GM19328 (cell line): ENCODE measurements at regions not wholly inside any gene's neighbourhood (a gene's known extent, or its start where the extent isn't known, plus 50 kb on each side); places are given as distances from the start of the nearest gene placed in this dataset.
A peak's percentile ranks its signal among the peaks of the same experiment; 100 is the strongest.
"Not testable (repeated sequence)": the region's sequence is repeated elsewhere in the genome, so short reads cannot be mapped to it uniquely, and the experiment has no call there.

Experiments
- ATAC-seq: cut with Tn5 transposase; IDR thresholded peaks from one replicate; pipeline ENCODE4 v1.9.1; 2021; ENCODE audit warnings: mild to moderate bottlenecking, moderate library complexity; ENCODE audit not compliant: unreplicated experiment

DNA sequence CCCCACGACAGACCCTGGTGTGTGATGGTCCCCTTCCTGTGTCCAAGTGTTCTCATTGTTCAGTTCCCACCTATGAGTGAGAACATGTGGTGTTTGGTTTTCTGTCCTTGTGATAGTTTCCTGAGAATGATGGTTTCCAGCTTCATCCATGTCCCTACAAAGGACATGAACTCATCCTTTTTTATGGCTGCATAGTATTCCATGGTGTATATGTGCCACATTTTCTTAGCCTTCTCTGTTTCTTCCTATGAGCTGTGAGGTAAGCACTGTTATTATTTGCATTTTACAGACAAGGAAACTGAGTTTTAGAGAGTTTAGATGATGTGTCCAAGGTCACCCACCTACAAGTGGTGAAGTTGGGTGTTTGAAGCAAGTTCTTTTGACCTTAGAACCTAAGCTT lies 51.1 kb upstream of the BNC1 start:
- ATAC-seq, result not testable (repeated sequence)

DNA sequence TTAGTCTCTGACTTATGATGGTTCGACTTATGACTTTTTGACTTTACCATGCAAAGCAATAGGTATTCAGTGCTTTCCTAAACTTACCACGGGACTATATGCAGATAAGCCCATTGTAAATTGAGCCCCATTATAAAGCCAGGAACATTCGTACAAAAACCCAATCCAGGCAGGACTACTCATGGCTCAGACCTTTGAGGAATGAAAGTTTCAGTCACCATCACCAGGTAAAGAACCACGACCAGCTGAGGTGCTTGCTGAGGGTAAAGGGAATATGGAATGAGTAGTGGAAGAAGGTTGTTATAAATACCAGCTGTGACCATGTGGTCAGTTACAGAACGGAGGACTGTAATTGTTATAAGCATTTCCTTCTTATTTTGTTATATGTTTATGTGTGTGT lies 54.9 kb upstream of the BNC1 start:
- ATAC-seq, result no peak

- no peak for ATAC-seq
Observed at GRCh38 chr15:83340087-83340486, 55.6 kb upstream of the BNC1 start.

- no peak for ATAC-seq
Observed at GRCh38 chr15:83346342-83346741, 61.9 kb upstream of the BNC1 start.

- no peak for ATAC-seq
Observed at GRCh38 chr15:83352119-83352518, 67.7 kb upstream of the BNC1 start.

DNA sequence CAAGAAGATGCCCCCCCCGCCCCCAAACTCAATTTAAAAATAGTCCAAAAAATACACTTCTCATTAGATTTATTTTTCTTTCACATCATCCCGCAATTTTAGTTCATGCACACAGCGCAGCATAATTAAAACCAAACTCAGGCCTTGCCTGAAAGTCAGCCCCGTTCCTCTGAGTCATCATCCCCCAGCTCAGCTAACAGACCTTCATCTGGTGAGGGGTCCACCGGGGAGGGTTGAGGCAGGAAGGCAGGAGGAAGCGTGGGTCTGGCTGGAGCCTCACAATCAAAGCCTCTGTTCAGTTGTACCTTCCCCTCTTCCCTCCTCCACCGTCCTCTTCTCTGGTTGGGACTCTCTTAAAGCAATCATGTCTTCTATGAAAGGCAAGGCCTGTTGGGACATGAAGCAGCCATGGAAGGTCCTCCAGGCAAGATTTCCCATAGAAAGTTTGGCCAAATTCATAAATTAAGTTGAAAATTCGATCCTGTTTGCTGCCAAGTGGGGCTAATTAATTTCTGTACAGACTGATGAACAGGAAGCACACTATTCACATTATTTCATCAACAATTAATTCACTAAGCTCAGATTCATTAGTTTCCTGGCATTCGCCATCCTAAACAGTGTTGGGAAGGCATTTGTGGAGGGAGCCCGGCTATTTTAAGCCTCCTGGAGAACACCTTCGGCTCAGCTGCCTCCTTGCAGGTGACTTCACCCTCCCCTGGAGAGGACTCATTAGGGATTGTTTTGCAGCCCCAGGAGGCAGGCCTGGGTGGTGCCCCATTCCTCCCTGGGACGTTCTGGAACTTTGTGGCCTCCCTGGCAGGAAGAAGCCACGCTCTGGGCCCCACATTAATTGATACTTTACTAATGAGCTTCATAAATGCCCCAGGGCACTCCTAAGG lies 72.3 kb upstream of the BNC1 start:
- ATAC-seq, result no peak

- ATAC-seq, result no peak
Observed at GRCh38 chr15:83358972-83359564, 74.6 kb upstream of the BNC1 start.

DNA sequence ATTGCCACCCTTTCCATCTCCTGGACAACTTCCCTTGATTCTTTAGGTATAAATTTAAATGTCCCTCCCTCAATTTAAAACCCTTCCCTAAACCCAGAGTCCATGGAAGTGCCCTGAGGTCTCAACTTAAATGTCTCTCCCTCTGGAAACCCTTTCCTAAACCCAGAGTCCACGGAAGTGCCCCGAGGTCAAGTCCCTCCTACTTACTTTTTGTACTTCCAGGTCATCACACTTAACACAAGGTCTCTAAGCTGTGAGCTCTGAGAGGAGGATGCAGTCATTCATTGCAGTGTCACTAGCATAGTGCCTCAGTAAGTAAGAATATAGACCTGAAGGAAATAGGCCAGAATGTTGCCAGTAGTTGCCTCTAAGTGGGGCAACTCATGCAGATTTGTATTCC lies 78.2 kb upstream of the BNC1 start:
- no peak for ATAC-seq

- ATAC-seq, result no peak
Observed at GRCh38 chr15:83364501-83364900, 80.0 kb upstream of the BNC1 start.

DNA sequence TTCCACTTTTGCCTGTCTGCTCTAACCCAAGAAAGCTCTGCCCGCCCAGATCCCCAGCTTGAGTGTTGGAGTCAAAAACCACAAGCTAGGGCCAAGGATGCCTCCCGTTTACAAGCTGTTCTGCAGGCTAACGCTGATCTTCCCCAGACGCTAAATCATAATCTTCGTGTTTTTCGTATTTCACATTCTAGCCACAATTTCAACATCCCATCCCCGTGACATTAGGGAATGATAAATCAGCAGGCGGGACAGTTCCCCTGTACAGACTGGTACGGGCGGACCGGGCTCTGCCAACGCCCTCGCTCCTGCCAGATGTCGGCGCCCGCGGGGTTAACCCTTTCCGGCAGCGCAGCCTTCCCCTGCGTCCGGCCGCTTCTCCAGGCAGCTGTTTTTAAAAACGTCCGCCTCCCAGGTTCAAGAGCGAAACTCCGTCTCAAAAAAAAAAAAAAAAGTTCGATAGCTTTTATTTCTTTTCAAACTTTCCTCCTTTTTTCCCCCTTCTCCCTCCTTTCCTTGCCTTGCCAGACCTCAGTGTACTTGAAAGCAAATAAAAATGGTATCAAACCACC lies 81.0 kb upstream of the BNC1 start:
- ATAC-seq, result no peak

DNA sequence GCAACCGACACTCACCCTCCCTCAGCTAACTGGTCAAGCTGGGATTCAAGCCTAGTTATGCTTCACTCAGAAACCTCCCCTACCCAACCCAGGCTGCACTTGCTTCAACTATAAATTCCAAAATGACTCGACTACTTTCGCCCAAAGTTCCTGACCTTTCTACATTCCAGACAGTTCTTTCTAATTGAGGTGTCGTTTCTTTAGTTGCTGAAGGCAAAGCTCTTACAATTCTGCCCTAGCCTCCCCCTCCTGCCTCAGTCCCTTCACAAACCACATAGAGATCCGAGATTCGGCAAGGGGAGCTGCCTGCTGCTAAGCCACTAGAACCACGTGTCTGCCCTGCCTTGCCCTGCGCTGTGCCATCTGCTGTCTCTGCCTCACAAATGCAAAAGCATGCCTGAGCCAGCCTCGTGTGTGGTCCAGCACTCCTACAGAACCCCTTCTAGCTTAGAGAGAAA lies 74.7 kb upstream of the SH3GL3 start:
- no peak for ATAC-seq

DNA sequence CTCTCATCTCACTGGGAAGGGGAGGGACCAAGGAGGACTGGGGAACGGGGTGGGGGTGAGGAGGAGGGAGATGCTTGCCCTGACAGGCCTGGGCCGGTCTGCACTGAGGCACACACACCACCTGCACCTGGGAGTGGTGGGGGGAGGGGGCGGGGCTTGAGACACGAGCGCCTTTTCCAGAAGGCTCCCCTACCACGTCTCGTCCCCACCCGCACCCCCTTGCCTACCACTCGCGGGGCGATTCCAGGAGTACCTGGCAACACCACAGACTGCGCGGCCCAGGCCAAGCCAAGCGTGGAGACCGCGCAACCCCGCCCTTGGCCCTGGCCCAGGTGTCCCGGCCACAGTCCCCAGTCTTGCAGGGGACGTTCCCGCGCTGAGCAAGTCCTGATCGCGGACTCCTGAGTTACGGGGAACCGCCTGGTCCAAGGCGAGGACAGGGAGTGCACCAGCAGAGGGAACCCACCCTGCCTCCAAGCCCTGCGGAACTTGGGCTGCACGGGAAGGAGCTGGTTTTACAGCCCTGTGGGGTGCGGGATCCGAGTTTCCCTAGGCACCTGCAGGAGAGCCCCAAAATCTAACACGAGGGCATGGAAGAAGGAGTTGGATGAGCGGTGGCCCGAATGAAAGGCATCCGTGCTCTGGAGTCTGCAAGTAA lies 68.1 kb upstream of the SH3GL3 start:
- no peak for ATAC-seq

DNA sequence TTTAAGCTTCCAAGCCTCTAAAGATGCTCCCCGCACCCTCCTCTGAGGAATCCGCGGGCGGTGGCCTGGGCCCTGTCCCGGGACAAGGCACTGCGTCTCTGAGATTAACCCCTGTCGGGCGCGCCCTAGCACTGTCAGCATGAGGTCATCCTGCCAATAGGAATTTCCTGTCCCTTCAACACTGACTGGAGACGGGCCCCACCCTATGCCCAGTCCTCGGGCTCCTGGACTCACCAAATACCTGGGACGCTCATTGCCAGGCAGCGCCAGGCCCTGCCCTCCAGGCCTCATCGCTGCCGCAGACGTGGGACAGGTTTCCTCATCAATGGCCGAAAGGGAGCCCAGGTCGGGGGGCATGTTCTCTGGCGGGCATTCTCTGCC lies 67.6 kb upstream of the SH3GL3 start:
- ATAC-seq, result no peak

GRCh38 chr15:83380059-83380458 lies 67.1 kb upstream of the SH3GL3 start:
- ATAC-seq, result no peak

DNA sequence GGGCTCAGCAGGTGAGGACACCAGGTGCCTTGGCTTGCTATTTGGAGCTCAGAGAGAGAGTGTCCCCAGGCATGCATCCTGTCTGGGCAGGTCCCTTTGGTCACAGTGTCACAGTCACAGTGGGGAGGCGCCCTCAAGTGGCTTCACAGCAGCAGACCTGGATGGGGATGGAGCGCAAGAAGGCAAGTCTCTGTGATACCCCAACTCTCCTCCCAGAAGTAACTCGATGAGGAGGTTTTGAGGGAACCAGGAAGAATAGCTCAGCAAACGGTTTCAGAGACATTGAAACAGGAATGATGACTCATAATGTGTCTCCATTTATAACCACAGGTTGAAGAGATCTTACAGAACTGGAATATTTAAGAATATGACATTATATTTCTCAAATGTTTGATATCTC lies 66.5 kb upstream of the SH3GL3 start:
- peak; percentile 60 for ATAC-seq

DNA sequence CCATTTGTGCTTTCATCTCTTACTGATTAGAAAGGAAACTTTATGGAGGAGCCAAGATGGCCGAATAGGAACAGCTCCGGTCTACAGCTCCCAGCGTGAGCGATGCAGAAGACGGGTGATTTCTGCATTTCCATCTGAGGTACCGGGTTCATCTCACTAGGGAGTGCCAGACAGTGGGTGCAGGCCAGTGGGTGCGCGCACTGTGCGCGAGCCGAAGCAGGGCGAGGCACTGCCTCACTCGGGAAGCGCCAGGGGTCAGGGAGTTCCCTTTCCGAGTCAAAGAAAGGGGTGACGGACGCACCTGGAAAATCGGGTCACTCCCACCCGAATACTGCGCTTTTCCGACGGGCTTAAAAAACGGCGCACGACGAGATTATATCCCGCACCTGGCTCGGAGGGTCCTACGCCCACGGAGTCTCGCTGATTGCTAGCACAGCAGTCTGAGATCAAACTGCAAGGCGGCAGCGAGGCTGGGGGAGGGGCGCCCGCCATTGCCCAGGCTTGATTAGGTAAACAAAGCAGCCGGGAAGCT lies 63.5 kb upstream of the SH3GL3 start:
- ATAC-seq, result not testable (repeated sequence)

DNA sequence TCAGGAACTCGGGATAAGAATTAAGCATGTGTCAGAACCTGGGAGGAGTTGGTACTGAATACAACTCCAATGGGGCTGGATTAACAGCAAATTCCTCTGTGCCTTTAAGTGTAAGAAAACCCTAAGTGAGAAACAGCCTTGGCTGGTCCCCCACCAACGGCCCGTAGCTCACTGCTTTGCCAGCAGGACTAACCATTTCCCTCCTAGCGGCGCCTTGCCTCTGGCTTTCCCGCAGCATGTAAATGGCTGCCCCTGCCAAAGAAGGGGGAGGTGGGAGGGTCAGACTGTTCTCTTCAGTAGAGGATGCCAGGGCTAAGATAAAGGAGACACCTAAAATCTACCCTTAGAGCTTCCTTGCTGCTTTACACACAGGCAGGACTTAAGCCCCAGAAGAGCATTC lies 51.0 kb upstream of the SH3GL3 start:
- no peak for ATAC-seq
